GM18907 (cell line): ENCODE measurements at regions not wholly inside any gene's neighbourhood (a gene's known extent, or its start where the extent isn't known, plus 50 kb on each side); places are given as distances from the start of the nearest gene placed in this dataset.
"Not testable (repeated sequence)": the region's sequence is repeated elsewhere in the genome, so short reads cannot be mapped to it uniquely, and the experiment has no call there.

ENCODE experiments used
- ATAC-seq: cut with Tn5 transposase; IDR thresholded peaks from one replicate; pipeline ENCODE4 v1.9.1; 2021; ENCODE audit warnings: mild to moderate bottlenecking, moderate library complexity; ENCODE audit not compliant: unreplicated experiment

DNA sequence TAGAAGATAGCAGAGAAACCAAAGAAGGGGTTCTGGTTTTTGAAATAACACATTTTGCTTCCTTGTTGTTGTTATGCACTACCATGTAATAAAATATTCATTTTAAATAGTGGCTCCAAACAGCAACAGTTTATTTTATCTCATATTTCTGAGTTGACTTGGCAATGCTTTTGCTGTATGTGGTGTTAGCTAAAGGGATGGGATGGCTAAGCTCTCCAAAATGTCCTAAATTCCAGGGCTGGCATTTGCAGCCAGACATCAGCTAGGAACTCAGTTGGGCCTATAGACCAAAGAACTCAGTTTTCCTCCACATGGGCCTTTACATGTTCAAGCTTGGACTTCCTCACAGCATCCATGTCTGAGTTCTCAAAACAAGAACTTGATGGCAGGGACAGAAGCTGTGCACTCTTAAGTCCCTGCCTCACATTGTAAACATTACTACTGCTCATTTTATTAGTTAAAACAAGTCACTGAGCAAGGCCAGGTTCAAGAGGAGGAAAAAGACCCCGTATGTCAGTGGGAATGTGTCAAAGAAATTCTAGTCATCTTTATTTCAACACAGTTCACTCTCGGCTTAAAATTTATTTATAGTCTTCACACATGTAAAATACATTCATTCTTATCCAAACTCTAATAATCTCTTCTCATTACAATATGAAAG is 819.3 kb upstream of the PCDH20 start:
- no peak for ATAC-seq

DNA sequence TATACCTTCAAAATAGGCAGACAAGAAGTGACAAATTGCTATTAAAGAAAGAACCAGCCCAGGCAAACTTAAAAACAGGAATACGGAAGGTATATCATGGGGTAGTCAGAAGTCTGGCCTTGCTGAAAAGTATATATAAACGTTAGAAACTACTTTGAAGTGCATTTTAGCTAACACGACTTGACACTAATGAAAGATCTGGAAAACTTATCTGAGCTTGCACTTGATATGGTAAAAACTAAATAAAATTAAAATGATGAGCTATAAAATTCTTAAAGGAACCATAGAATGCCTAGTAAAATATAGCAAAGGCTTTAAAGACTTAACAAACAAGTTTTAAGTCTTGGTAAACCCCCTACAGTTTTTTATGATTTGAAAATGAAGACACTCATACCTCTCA is 795.3 kb upstream of the PCDH20 start:
- no peak for ATAC-seq

DNA sequence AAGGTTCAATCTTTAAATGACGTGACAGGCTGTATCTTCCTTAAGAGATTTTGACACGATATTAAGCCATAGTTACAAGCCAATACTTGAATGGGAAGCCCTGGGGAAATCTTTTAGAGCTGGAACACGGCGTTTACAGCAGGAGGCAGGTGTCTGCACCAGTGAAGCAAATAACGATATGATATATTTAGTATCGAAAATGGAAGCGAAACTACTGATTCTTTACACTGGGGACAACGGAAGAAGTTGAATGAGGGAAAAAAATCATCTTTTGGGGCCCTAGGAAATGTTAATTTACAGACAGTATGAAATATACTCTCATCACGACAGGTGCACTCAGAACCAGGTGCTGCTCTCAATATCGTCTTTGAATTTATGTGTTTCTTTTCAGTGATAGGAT is 793.9 kb upstream of the PCDH20 start:
- peak; percentile 55 for ATAC-seq

DNA sequence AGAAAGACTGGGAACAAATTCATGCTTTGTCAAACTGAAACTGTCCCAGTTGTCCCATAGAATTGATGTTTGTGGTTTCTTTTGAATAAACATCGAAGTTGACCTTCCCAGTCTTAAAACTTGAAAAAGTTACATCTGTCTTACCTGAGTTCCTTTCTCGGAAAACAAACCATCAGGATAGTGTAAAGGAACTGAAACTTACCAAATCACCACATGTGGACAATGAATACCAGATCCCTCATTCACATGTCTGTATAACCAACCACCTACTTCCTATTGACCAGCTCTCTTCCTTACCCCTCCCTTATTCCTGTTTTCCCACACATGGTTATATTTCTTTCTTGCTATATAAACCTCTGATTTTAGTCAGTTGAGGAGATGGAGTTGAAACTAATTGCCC is 791.7 kb upstream of the PCDH20 start:
- no peak for ATAC-seq

GRCh38 chr13:62206165-62206564 is 790.5 kb upstream of the PCDH20 start:
- ATAC-seq: no peak

DNA sequence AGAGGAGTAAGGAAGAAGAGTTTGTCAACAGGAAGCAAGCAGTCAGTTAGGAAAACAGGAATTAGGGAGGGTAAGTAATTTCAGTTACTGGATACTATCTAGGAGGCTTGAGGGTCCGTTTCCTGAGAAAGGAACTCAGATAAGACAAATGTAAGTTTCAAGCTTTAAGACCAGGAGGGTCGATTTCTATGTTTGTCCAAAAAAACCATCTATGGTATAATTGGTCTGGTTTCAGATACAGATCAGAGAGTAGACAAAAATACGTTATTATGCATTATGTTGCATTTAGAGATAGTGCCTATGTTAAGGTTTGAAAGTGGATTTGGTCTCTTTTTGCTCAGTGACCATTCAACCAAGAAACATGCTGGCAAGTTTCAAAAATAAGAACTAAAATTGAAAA is 789.6 kb upstream of the PCDH20 start:
- no peak for ATAC-seq

DNA sequence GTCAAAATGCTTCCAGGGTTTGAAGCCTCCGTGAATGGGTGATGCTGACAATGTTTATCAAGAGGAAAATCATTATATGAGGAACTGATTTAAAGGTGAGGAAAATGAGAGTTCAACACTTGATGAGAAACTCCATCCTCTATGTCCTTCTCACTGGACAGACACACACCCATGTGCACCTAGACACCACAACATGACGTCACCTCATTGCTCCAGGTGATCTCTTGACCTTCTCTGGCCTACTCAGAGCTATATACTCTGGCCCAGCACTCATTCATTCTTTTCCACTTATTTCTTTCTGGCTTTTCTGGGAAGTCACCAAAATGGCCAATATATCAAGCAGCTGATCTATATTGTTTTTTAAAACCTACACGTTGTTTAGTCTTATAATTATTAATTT is 778.7 kb upstream of the PCDH20 start:
- ATAC-seq: no peak

DNA sequence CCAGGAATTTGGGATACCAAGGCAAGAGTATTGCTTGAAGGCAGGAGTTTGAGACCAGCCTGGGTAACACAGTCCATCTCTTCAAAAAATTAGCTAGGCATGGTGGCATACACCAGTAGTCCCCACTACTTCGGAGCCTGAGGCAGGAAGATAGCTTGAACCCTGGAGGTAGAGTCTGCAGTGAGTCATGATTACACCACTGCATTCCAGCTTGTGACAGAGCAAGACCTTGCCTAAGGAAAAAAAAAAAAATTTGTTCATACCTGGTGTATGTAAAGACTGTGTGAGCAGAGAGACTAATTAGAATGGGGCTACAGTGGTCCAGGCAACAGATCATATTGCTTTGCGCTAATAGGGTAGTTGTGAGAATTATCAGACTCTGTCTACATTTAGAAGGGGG is 778.3 kb upstream of the PCDH20 start:
- ATAC-seq: no peak

- ATAC-seq: no peak
Measured at GRCh38 chr13:62185631-62186255, 770.1 kb upstream of the PCDH20 start.

DNA sequence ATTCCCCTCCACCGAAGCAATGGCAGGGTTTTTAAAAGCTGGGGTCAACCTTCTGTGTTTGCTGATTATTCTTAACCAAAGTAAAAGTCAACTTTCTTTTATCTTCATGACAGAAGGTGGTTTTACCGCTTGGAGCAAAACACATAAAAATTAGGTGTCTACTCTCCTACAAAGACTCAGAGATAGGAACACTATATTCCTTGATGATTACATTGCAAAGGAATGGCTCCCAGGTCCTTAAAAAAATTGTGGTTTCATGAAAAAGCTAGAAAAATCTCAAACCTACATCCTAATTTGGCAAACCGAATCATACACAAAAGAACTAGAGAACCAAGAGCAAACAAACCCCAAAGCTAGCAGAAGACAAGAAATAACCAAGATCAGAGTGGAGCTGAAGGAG is 760.4 kb upstream of the PCDH20 start:
- no peak for ATAC-seq

GRCh38 chr13:62173958-62174357 is 758.3 kb upstream of the PCDH20 start:
- ATAC-seq: no peak

- ATAC-seq: no peak
Measured at GRCh38 chr13:62171697-62172096, 756.0 kb upstream of the PCDH20 start.

DNA sequence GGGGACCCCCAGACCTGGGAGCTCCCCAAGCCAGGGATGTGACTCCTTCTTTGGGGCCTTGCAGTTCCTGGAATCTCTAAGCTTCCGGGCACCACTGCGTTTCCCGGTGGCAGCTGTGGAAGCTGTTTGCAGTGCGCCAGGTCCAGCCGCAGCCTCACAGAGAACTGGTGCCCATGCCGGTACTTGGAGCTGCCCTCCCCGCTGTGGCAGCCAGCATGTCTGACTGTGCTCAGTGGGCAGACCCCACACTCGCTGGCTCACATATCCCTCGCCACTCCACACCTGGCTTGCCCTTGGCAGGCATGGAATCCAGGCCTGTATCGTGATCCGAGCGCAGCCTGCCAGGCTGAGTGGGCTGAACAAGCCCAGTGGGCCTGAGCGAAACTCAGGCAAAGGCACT is 753.2 kb upstream of the PCDH20 start:
- no peak for ATAC-seq

DNA sequence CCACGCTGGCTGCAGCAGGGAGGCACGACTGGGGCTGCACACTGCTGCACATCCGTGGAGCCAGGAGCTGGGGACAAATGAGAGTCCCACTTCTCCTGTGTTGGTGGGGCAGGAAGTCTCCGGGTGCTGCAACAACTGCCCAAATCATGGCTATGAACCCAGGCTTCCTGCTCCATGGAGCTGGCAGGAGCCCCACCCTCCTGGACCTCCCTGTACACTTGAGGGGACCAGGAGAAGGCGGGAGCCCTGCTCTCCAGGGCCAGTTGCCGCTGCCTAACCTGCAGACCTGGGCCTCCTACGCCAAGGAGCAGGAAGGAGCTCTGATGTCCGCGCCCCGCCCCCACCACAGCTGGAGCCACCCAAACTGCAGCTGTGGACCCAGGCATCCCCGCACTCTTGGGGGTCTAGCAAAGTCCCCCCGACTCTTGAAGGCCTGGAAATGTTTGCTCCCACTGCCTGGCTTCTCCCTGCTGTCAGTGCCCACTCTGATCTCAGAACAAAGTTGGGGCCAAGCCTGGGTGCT is 752.1 kb upstream of the PCDH20 start:
- no peak for ATAC-seq

- no peak for ATAC-seq
Measured at GRCh38 chr13:62162860-62163259, 747.2 kb upstream of the PCDH20 start.

- no peak for ATAC-seq
Measured at GRCh38 chr13:62158520-62158919, 742.9 kb upstream of the PCDH20 start.

GRCh38 chr13:62151724-62152123 is 736.1 kb upstream of the PCDH20 start:
- not testable (repeated sequence) for ATAC-seq

DNA sequence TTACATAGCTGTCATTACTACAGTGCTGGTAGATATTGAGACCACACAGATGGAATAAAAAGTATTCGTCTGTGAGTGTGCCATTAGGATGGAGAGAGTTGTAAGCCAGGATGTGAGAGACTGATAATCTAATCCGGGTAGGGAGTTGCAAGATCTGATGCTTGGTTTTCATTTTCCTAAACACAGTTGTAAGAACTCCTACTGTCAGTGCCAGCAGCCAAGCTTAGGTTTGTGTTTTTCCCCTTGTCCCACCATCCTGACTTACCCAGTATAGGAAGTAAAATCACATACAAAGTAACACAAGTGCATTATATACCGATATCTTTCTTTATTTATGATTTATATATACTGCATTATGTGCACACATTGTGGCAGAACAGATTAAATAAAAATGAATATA is 726.4 kb upstream of the PCDH20 start:
- ATAC-seq: no peak

GRCh38 chr13:62139597-62139996 is 723.9 kb upstream of the PCDH20 start:
- ATAC-seq: no peak

- ATAC-seq: no peak
Measured at GRCh38 chr13:62137629-62138405, 722.2 kb upstream of the PCDH20 start.

DNA sequence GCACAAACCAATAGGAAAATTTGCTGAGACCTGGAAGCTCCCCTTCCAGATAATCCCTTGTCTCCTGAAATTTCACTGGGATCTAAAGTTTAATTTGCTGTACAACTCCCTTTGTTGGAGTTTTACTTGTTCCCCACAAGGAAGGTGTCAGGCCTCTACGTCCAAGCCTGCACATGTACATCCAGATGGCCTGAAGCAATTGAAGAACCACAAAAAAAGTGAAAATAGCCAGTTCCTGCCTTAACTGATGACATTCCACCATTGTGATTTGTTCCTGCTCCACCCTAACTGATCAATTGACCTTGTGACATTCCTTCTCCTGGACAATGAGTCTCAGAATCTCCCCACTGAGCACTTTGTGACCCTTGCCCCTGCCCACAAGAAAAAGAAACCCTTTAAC is 716.0 kb upstream of the PCDH20 start:
- no peak for ATAC-seq
